T47D (cell line): ENCODE measurements at regions not wholly inside any gene's neighbourhood (a gene's known extent, or its start where the extent isn't known, plus 50 kb on each side); places are given as distances from the start of the nearest gene placed in this dataset.

Experiments used
- DNase-seq, 2 experiments: peaks; one replicate each; pipeline versions ENCODE4 v3.0.0 to v3.0.0-alpha.2; 2011 to 2012; ENCODE audit warnings: low read depth in 1 of 2, low spot score in 1 of 2
- JUND ChIP-seq: IDR thresholded peaks from 2 replicates; pipeline ENCODE4 v1.6.1; 2012; ENCODE audit warnings: low read depth
- in situ Hi-C: cut with HindIII; loops from 2 replicates; pipeline ENCODE4 v1.10.0; 2016; ENCODE audit warnings: low sequenced_read_pairs, low pct_unique_long_range_greater_than_20kb

DNA sequence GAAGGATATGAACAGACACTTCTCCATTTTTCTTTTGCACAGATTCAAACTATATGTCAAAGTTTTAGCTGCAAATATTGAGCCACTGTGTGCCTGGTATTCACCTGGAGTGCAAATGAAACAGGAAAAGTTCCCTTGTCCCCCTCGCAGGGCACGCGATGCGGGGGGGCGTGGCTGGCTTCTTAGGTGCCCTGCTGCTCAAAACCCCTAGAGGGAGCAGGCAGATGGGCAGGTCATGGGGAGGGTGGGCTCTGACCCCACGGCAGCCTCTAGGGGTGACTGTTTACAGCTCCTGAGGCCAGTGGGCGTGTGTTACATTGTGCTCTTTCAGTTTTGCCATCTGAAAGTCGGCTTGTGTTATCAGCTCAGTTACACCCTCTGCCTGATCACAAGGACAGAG is 931.2 kb upstream of the B3GALT2 start:
- peak in 1 of 2 experiments; percentile 41 for DNase-seq
- in situ Hi-C loops: no loop called here
- no peak for TF ChIP-seq JUND

DNA sequence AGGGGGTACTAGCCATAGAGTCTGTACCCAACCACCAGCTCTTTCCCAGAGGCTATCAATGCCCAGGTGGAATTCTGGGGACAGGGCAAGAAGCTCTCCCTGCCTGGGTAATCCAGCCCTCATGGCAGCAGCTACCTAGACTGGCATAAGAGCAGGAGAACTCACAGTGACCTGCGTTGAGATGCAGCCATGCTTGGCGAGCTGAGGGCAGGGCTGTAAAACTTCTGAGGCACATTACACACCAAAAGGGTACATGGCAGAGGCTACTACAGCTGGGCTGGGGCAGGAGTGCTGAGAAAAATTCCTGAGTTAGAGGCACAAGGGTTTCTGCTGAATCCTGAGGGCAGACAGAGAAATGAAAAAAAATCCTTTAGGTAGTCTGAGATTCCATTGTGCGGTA is 927.9 kb upstream of the B3GALT2 start:
- in situ Hi-C loops: no loop called here
- no peak for TF ChIP-seq JUND
- DNase-seq: no peak

DNA sequence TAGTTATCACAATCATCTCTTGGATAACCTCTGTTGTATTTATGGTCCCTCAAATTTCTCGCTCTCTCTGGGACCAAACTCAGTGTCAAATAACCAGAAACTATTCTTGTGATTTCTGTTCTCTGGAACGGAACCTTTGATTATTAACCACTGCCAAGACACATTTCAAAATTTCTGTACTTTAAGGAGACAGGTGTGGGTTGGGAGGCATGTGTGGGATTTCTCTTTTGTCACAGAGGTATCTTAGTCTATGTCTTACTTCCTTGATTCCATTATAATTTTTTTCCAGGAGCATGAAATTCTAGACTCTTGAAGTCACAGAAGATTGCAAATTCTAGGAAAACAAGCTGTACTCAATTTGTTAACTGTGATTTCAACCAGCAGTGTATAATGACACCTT is 919.0 kb upstream of the B3GALT2 start:
- no peak for DNase-seq

DNA sequence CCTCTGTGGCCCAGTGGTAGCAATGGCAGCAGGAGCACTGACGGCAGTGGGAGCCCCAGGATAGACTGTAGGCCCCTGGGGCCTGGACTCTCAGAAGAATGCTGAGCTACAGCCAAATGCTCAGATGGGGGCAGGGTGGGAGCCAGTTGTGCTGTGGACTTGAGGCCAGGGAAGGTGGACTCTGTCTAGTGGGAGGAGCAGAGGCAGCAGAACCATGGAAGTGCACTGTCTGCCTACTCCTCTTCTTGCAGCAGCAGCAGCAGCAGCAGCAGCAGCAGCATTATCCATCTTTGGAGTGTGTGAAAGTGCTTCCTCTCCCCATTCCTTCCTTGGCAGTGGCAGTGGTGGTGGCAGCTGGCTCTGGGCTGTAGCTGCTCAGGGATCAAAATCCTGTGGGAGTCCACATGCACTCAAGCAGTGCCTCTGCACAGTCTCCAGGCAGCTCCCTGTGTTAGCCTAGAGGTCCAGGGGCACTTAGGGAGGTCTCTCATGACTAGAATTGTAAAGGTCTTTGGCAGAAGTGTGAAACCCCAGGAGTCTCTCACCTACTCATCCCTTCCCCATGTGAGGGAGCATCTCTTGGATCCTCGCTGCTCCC is 917.9 kb upstream of the B3GALT2 start:
- DNase-seq: no peak
- TF ChIP-seq JUND: no peak
- in situ Hi-C loops: no loop called here

More for the DNA sequence above, 919.0 kb upstream of the B3GALT2 start:
- in situ Hi-C loops: no loop called here
- TF ChIP-seq JUND: no peak

DNA sequence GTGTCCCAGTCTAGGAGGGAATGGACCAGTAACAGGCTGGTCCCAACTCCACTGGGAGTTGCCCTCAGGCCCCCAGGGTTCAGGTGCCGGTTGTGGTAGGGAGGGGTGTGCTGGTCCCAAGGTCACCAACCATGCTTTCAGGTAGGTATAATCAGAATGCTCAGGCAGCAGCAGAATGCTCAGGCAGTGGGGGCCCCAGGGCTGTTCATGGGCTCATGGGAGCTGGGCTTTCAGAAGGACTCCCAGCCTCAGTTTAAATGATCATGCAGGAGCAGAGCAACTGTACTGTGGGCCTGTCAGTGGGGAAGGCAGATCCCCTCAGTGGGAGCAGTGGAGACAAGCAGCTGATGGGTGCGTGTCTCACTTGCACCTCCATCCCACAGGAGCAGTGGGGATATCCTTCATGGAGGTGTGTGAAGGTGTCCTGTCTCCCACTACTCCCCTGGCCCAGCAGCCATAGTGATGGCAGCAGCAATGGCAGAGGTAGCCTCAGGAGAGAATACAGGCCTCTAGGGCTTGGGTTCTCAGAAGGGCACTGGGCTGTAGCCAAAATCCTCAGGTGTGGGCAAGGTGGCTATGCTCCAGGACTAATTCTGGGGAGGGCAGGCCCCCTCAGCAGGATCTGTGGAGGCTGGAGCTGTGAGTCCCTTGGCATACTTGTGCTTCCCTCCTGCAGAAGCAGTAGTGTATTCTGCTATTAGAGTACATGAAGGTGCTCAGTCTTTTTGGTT is 917.3 kb upstream of the B3GALT2 start:
- in situ Hi-C loops: no loop called here
- TF ChIP-seq JUND: no peak

DNA sequence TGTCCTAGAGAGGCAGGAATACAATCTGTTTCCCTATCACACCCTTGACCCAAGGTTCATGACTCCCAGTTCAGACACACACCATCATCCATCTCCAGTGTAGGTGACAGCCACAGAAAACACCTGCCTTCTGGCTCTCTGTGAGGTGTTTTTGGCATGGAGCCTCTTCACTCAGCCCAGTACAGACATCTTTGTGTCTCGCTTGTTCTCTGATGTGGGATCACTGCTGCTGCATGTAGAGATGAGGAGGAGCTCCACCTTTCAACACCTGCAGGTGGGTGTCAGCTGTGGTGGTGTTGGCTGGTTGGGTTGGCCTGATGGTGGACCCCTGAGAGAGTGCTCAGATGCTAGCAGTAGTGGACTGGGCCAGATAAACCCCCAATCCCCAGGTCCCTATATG is 916.7 kb upstream of the B3GALT2 start:
- in situ Hi-C loops: no loop called here
- TF ChIP-seq JUND: no peak
- DNase-seq: no peak

More for the DNA sequence above, 917.3 kb upstream of the B3GALT2 start:
- no peak for DNase-seq

DNA sequence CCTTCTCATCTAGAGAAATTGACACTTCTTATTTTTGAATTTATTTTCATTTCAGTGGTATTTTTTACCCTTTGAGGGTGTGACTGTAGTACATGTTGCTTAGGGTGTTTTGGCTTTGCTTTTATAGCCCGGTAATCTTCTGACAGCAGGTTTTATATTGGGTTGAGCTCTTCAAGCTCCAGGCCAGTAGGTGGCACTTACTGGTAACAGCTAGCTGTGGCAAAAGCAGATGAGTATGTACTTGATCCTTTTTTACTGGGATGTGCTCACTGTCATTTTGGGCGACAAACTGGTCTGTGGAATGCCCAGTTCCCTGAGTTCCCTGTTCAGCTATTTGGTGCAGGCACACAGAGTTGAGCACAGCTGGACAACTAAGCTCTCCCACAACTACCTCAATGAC is 916.2 kb upstream of the B3GALT2 start:
- peak in 1 of 2 experiments; percentile 51 for DNase-seq
- TF ChIP-seq JUND: no peak
- in situ Hi-C loops: no loop called here

DNA sequence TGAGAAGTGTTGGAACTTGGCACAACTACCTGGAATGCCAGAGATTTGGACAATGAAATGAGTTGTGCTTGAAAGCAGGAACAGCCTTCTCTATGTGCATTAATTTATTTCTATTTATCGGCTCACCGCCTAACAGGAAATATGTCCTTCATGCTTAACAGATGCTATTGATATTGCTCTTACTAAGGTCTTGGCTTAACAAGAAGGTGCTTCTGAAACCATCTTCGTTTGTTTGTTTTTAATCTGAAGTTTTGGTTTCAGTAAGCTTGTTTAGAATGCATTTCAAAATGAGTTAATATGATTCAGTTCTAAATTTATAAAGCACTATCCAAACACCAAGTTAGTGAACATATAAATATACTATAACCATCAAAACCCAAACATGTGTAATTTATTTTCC is 898.3 kb upstream of the B3GALT2 start:
- in situ Hi-C loops: no loop called here

DNA sequence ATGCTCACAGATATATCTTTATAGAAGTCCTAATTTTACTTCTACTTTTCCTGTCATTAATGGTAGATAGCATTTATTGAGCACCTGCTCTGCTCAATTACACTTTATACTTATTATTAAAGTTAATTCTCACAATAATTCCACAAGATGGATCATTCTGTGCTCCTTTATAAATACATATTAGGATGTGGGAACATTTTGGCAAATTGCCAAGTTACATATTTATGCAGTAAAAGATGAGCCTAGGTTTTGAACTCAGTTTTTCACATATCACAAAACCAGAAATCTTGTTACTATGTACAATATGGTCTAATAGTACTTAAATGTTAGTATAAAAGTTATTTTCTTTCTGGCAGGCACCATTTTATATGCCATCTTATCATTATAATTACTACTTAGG is 895.0 kb upstream of the B3GALT2 start:
- no peak for TF ChIP-seq JUND
- DNase-seq: no peak
- in situ Hi-C loops: no loop called here

More for the DNA sequence above, 898.3 kb upstream of the B3GALT2 start:
- no peak for TF ChIP-seq JUND
- no peak for DNase-seq

DNA sequence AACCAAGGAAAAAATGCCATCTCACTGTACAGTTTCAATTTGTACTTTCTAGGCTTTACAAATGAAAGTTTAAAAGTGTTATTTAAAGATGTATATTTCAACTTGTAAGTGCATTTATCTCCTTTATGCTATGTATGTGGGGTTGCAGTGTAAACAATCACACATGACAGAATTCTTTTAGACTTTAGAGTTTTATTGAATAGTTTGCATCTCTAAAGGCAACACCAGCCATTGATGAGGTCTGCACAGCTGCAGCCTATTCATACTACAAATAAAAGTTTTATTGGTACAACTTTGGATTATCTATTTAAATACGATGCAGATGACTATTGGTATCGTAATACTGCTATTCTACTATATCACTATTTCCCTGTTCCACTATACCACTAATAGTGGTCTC is 894.4 kb upstream of the B3GALT2 start:
- in situ Hi-C loops: no loop called here
- no peak for TF ChIP-seq JUND
- no peak for DNase-seq

DNA sequence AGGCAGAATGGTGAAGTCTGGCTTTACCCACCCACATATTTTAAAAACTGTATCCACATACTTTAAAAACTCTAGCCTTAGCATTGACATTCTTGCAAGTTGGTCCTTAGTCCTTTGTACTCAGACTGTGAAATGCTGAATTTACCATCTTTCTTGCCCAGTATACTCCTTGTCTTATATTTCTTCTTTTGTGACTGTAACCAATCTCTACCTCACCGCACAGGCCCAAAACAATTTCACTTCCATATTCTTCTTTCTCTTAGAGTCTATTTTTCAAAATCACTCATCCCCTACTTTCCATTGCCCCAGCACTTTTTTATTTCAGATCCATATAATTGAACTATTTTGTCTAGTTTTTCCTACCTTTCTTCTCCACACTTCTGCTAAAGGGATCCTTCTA is 892.4 kb upstream of the B3GALT2 start:
- TF ChIP-seq JUND: no peak
- no peak for DNase-seq
- in situ Hi-C loops: no loop called here

DNA sequence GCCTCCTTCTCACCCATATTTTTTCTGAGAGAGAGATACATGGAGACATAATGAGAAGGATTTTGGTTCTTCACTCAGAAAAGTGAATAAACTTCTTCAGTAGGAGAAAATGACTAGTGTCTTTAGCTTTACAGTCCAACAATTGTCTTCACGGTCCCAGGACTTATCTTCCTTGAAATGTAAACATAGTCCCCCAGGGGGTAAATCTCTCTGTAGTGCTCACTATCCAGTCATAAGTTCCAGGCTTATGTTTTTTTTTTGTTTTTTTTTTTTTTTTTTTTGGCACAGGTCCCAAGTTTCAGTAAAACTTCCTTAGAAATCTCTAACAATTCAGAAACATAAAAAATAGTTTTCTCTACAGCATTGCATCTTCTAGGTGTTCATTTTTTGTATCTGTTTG is 890.2 kb upstream of the B3GALT2 start:
- in situ Hi-C loops: no loop called here

DNA sequence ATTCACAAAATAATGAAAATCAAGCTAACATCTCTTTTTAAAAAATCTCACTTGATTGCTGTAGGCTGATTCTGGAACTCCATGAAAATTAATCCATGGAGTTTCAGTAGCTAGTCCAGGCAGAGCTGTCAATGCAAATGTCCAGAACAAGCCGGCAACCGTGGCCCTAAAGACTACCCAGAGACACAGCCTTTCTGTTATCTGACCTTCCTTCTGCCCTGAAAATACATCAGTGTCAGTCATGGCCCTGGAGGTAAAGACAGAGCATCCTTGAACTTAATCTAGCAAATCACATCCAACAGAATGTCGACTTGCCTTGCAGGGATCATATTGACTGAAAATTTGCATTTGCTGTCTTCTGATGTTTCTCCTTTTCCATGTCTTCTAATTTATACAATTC is 887.4 kb upstream of the B3GALT2 start:
- no peak for DNase-seq
- in situ Hi-C loops: no loop called here
- no peak for TF ChIP-seq JUND

More for the DNA sequence above, 890.2 kb upstream of the B3GALT2 start:
- no peak for TF ChIP-seq JUND
- no peak for DNase-seq
